ENCODE measurements at regions not wholly inside any gene's neighbourhood (a gene's known extent, or its start where the extent isn't known, plus 50 kb on each side); places are given as distances from the start of the nearest gene placed in this dataset.

- no peak for DNase-seq (ENCODE audit: extremely low spot score in 2 of 2)
- Histone ChIP-seq H3K9me3 (no peaks in the 10 kb centered on the region), H3K4me3 (no peak overlapping the region), H3K27me3 (no peaks in the 10 kb centered on the region), H3K4me1 (no peaks in the 10 kb centered on the region), H3K27ac (no peak overlapping the region), H3K36me3 (no peaks in the 10 kb centered on the region)
- intact Hi-C loops (cut with DNase I) = no loop called here
- TF ChIP-seq POLR2A (IDR thresholded peaks at IDR 0.05) (no peak), CTCF (IDR thresholded peaks at IDR 0.05) (no peak), POLR2AphosphoS5 (IDR thresholded peaks at IDR 0.05; ENCODE audit: insufficient read depth in 1 of 2, low read depth in 1 of 2) (no peak)
Measured at GRCh38 chr3:72629191-72629631, 219.0 kb downstream of the SHQ1 start.

GRCh38 chr3:72628065-72628464 lies 220.2 kb downstream of the SHQ1 start:
- Histone ChIP-seq H3K27ac (no peak overlapping the region), H3K9me3 (no peaks in the 10 kb centered on the region), H3K36me3 (no peaks in the 10 kb centered on the region), H3K4me1 (no peaks in the 10 kb centered on the region), H3K4me3 (no peak overlapping the region), H3K27me3 (no peaks in the 10 kb centered on the region)
- no peak for DNase-seq (ENCODE audit: extremely low spot score in 2 of 2)
- TF ChIP-seq CTCF (IDR thresholded peaks at IDR 0.05) (no peak), POLR2A (IDR thresholded peaks at IDR 0.05) (no peak), POLR2AphosphoS5 (IDR thresholded peaks at IDR 0.05; ENCODE audit: insufficient read depth in 1 of 2, low read depth in 1 of 2) (peak; percentile 56 to 66)
- intact Hi-C loops (cut with DNase I) = no loop called here

GRCh38 chr3:72627271-72627670 lies 221.0 kb downstream of the SHQ1 start:
- Histone ChIP-seq H3K27me3 (no peaks in the 10 kb centered on the region), H3K4me3 (no peak overlapping the region), H3K36me3 (no peaks in the 10 kb centered on the region), H3K27ac (no peak overlapping the region), H3K4me1 (no peaks in the 10 kb centered on the region), H3K9me3 (no peaks in the 10 kb centered on the region)
- TF ChIP-seq POLR2AphosphoS5 (IDR thresholded peaks at IDR 0.05; ENCODE audit: insufficient read depth in 1 of 2, low read depth in 1 of 2) (no peak), CTCF (IDR thresholded peaks at IDR 0.05) (no peak), POLR2A (IDR thresholded peaks at IDR 0.05) (no peak)
- intact Hi-C loops (cut with DNase I) = no loop called here
- no peak for DNase-seq (ENCODE audit: extremely low spot score in 2 of 2)

GRCh38 chr3:72625602-72626337 lies 222.5 kb downstream of the SHQ1 start:
- no peak for DNase-seq (ENCODE audit: extremely low spot score in 2 of 2)
- Histone ChIP-seq H3K4me3 (no peak overlapping the region), H3K36me3 (no peaks in the 10 kb centered on the region), H3K27ac (no peak overlapping the region), H3K9me3 (no peaks in the 10 kb centered on the region), H3K27me3 (no peaks in the 10 kb centered on the region), H3K4me1 (no peaks in the 10 kb centered on the region)
- TF ChIP-seq POLR2A (IDR thresholded peaks at IDR 0.05) (no peak), POLR2AphosphoS5 (IDR thresholded peaks at IDR 0.05; ENCODE audit: insufficient read depth in 1 of 2, low read depth in 1 of 2) (peak in 1 of 2 donors; percentile 41)
- intact Hi-C loops (cut with DNase I) = no loop called here

- H3K27ac ChIP-seq = no peak overlapping the region
- no peak overlapping the region for H3K4me3 ChIP-seq
- no peaks in the 10 kb centered on the region for H3K27me3 ChIP-seq
- H3K9me3 ChIP-seq = no peaks in the 10 kb centered on the region
- no peak for TF ChIP-seq POLR2A (IDR thresholded peaks at IDR 0.05)
- TF ChIP-seq POLR2AphosphoS5 (IDR thresholded peaks at IDR 0.05; ENCODE audit: insufficient read depth in 1 of 2, low read depth in 1 of 2) = no peak
- no peak for TF ChIP-seq CTCF (IDR thresholded peaks at IDR 0.05)
- H3K36me3 ChIP-seq = no peaks in the 10 kb centered on the region
- intact Hi-C loops (cut with DNase I) = no loop called here
- DNase-seq (ENCODE audit: extremely low spot score in 2 of 2) = no peak
- no peaks in the 10 kb centered on the region for H3K4me1 ChIP-seq
Measured at GRCh38 chr3:72624656-72625055, 223.6 kb downstream of the SHQ1 start.

Measured in vagina (tissue), 2 donors.